ENCODE measurements at regions not wholly inside any gene's neighbourhood (a gene's known extent, or its start where the extent isn't known, plus 50 kb on each side); places are given as distances from the start of the nearest gene placed in this dataset.

- H3K27me3 ChIP-seq (replicated peaks in 1 of 2; ENCODE audit: control insufficient read depth in 2 of 2, insufficient read depth in 2 of 2, low read length in 1 of 2), result no peaks in the 10 kb centered on the region
- H3K36me3 ChIP-seq (ENCODE audit: control insufficient read depth in 2 of 2, insufficient read depth in 2 of 2, low read length in 1 of 2), result no peaks in the 10 kb centered on the region
- no peak for DNase-seq (ENCODE audit: low read depth, low spot score)
- H3K4me2 ChIP-seq (ENCODE audit: control insufficient read depth, insufficient read depth), result no peak overlapping the region
- SMC1A ChIA-PET (ENCODE audit: uncharacterized antibody, unreplicated experiment), result no interaction called here
- no peak for FAIRE-seq
- H3K4me1 ChIP-seq (ENCODE audit: control insufficient read depth, insufficient read depth, low read length), result no peaks in the 10 kb centered on the region
- ATAC-seq, result no peak
- intact Hi-C loops (cut with micrococcal nuclease; ENCODE audit: unreplicated experiment), result no loop called here
- POLR2A ChIA-PET, result no interaction called here
- no peak overlapping the region for H3K4me3 ChIP-seq
- no peaks in the 10 kb centered on the region for H4K20me1 ChIP-seq (ENCODE audit: control insufficient read depth, insufficient read depth)
- BruUV-seq (replicated peaks), result no TSS peak
- in situ Hi-C loops (cut with MboI), result no loop called here
- RAD21 ChIA-PET (ENCODE audit: unreplicated experiment), result no interaction called here
- no peak overlapping the region for H3K9ac ChIP-seq (ENCODE audit: control insufficient read depth, insufficient read depth, low read length)
- H3K79me2 ChIP-seq (ENCODE audit: control insufficient read depth, insufficient read depth, low read length), result no peaks in the 10 kb centered on the region
- WGBS (ENCODE audit: insufficient coverage, insufficient replicate concordance, low lambda C conversion rate, missing lambda C conversion rate), result 47% methylated on average over 7 of the region's 7 CpGs
- no peaks in the 10 kb centered on the region for H3K9me3 ChIP-seq (replicated peaks; ENCODE audit: control insufficient read depth, insufficient read depth, low read length)
- H3K27ac ChIP-seq (ENCODE audit: control insufficient read depth, insufficient read depth), result no peak overlapping the region
- H2AFZ ChIP-seq (ENCODE audit: control insufficient read depth, low read depth, low read length), result no peak overlapping the region
- CTCF ChIA-PET, result no interaction called here
- TF ChIP-seq SMC3 (IDR thresholded peaks at IDR 0.05; ENCODE audit: borderline replicate concordance, low read length), result no peak
- no peak for TF ChIP-seq LARP7 (IDR thresholded peaks at IDR 0.05)
- TF ChIP-seq STAT1 (conservative IDR thresholded peaks at IDR 0.05), result no peak
- TF ChIP-seq, protein P1, sequence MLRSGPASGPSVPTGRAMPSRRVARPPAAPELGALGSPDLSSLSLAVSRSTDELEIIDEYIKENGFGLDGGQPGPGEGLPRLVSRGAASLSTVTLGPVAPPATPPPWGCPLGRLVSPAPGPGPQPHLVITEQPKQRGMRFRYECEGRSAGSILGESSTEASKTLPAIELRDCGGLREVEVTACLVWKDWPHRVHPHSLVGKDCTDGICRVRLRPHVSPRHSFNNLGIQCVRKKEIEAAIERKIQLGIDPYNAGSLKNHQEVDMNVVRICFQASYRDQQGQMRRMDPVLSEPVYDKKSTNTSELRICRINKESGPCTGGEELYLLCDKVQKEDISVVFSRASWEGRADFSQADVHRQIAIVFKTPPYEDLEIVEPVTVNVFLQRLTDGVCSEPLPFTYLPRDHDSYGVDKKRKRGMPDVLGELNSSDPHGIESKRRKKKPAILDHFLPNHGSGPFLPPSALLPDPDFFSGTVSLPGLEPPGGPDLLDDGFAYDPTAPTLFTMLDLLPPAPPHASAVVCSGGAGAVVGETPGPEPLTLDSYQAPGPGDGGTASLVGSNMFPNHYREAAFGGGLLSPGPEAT (IDR thresholded peaks at IDR 0.05; ENCODE audit: low read depth), result no peak
- TF ChIP-seq GATAD2B (conservative IDR thresholded peaks at IDR 0.05; ENCODE audit: low read depth), result no peak
- TF ChIP-seq YY1 (IDR thresholded peaks at IDR 0.05; ENCODE audit: low read depth, low read length), result no peak
- TF ChIP-seq NR2F1 (conservative IDR thresholded peaks at IDR 0.05), result no peak
- no peak for TF ChIP-seq FOXM1 (IDR thresholded peaks at IDR 0.05; ENCODE audit: low read depth, low read length)
- TF ChIP-seq ETV6 (conservative IDR thresholded peaks at IDR 0.05 in 1 of 2, IDR thresholded peaks at IDR 0.05 in 1 of 2; ENCODE audit: borderline replicate concordance in 1 of 2, low read depth in 1 of 2), result no peak
- no peak for TF ChIP-seq CHD4 (IDR thresholded peaks at IDR 0.05)
- no peak for TF ChIP-seq BRCA1 (IDR thresholded peaks at IDR 0.05; ENCODE audit: low read depth, low read length)
- TF ChIP-seq TCF12 (IDR thresholded peaks at IDR 0.05; ENCODE audit: low read depth, low read length), result no peak
- no peak for TF ChIP-seq KDM1A (IDR thresholded peaks at IDR 0.05; ENCODE audit: borderline replicate concordance)
- TF ChIP-seq ZBTB33 (IDR thresholded peaks at IDR 0.05), result no peak
- TF ChIP-seq MXI1 (IDR thresholded peaks at IDR 0.05; ENCODE audit: low read depth, low read length), result no peak
- no peak for TF ChIP-seq TAF1 (IDR thresholded peaks at IDR 0.05; ENCODE audit: borderline replicate concordance, low read depth, low read length)
- TF ChIP-seq, protein P2, sequence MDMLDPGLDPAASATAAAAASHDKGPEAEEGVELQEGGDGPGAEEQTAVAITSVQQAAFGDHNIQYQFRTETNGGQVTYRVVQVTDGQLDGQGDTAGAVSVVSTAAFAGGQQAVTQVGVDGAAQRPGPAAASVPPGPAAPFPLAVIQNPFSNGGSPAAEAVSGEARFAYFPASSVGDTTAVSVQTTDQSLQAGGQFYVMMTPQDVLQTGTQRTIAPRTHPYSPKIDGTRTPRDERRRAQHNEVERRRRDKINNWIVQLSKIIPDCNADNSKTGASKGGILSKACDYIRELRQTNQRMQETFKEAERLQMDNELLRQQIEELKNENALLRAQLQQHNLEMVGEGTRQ (IDR thresholded peaks at IDR 0.05; ENCODE audit: borderline replicate concordance, low read depth, low read length), result no peak
- no peak for TF ChIP-seq REST (IDR thresholded peaks at IDR 0.05; ENCODE audit: low read depth, low read length)
Observed at GRCh38 chr9:81371824-81372223, 317.5 kb downstream of the TLE1 start.

All from GM12878 (cell line).